HK-2 (cell line): ENCODE measurements at regions not wholly inside any gene's neighbourhood (a gene's known extent, or its start where the extent isn't known, plus 50 kb on each side); places are given as distances from the start of the nearest gene placed in this dataset.

Source experiments
- DNase-seq: peaks from one replicate; pipeline ENCODE4 v3.0.0-alpha.2; 2018; ENCODE audit not compliant: unreplicated experiment

DNA sequence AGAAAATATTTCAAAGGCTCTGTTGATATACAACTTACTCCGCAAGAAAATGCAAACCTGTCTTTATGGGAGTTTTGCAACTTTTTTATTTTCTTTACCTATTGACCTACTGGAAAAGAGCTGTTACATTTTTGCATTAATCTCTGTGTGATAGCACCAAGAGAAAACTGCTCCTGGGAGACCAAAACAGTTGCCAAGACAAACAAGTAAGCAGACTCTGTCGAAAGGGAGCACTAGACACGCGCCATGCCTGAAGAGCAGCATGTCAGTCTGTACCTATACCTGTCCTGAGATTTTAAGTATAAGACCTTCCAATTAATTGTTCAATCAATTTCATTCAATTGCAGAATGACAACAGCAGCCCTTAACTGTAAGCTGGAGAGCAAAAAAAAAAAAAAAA is 56.0 kb upstream of the TECRL start:
- no peak for DNase-seq

DNA sequence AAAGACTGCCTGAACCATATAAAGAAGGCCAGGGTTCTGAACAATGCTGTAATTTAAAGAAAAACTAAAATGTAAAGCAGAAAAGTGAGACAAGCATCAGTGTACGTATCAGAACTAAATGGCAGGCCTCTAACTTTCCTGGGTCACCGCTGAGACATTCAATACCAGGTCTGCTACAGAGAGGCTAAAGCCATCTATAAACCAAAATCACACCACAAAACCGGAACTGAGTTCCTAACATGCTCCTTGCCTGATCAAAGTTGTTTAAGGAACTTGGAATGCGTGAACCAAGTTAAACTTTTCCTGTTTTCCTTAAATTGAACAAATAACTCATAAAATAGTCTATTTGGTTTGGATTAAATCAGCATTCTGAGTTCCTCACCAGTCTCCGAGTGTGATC is 55.3 kb upstream of the TECRL start:
- no peak for DNase-seq
